K562 (cell line): ENCODE measurements at regions not wholly inside any gene's neighbourhood (a gene's known extent, or its start where the extent isn't known, plus 50 kb on each side); places are given as distances from the start of the nearest gene placed in this dataset.

Experiments used
- ATAC-seq: fragments of 200-7000 bp; cut with Tn5 transposase; 3 replicates; pipeline ENCODE4 v1.9.1; 2020; ENCODE audit warnings: moderate library complexity
- BruUV-seq: library from RNA; stranded (reverse); fragments of 400-500 nt; replicated peaks from 2 replicates; lab custom pipeline; 2021; lab: Mats Ljungman, UMichigan
- CTCF ChIA-PET: fragments of 300-600 bp; formaldehyde crosslinking; extraction: SDS; loops from one replicate; lab custom pipeline; 2021; ENCODE audit warnings: low intra/inter-chr PET ratio; lab: Yijun Ruan, JAX
- POLR2A ChIA-PET: fragments of 300-600, 350-650 bp; sonication (Branson Sonifier 250); formaldehyde crosslinking; extraction: SDS; loops from one replicate; lab custom pipeline; 2021; ENCODE audit warnings: antibody characterized with exemption, inconsistent platforms; lab: Yijun Ruan, JAX
- DNase-seq, 4 experiments: peaks; one replicate each; pipeline versions ENCODE4 v3.0.0 to v3.0.0-alpha.2; 2011 to 2018; ENCODE audit warnings: low spot score in 3 of 4, mixed read lengths in 3 of 4; ENCODE audit errors: extremely low read depth in 1 of 4
- FAIRE-seq: peaks from 2 replicates; lab custom pipeline; 2011; peaks lifted over from hg19 to GRCh38; lab: Jason Lieb, UNC
- H2AFZ ChIP-seq: 2 replicates; pipeline ENCODE4 v1.6.0; 2011; ENCODE audit warnings: low read depth, low read length, control low read depth, inconsistent platforms
- H3K27ac ChIP-seq: fragments of 200-600 bp; 3 replicates; pipeline ENCODE4 v1.8.0; 2011; ENCODE audit warnings: low read depth, mild to moderate bottlenecking, control low read depth, inconsistent platforms, low read length, moderate library complexity, mixed read lengths; ENCODE audit errors: extremely low read depth
- H3K27me3 ChIP-seq, 2 experiments: fragments of 300-600 bp in 1 of 2; 2 replicates in 1 of 2; 3 replicates in 1 of 2; pipeline versions ENCODE4 v1.6.0 to v1.8.0; 2011; ENCODE audit warnings: inconsistent platforms in 2 of 2, low read length in 2 of 2, mild to moderate bottlenecking in 1 of 2, mixed read lengths in 1 of 2, moderate library complexity in 1 of 2; ENCODE audit not compliant: control insufficient read depth in 2 of 2, insufficient read depth in 2 of 2
- H3K36me3 ChIP-seq: fragments of 300-600 bp; 3 replicates; pipeline ENCODE4 v1.8.0; 2011; ENCODE audit warnings: mild to moderate bottlenecking, low read length, inconsistent platforms; ENCODE audit not compliant: control insufficient read depth, insufficient read depth
- H3K4me1 ChIP-seq, 2 experiments: fragments of 200-600 bp in 1 of 2; replicated peaks in 1 of 2; 2 replicates in 1 of 2; 3 replicates in 1 of 2; pipeline versions ENCODE4 v1.5.1 to v1.8.0; 2011; ENCODE audit warnings: inconsistent platforms in 2 of 2, low read length in 2 of 2, mild to moderate bottlenecking in 1 of 2, mixed read lengths in 1 of 2, moderate library complexity in 1 of 2; ENCODE audit not compliant: control insufficient read depth in 2 of 2, insufficient read depth in 2 of 2
- H3K4me2 ChIP-seq: 2 replicates; pipeline ENCODE4 v1.6.1; 2011; ENCODE audit warnings: low read length, control low read depth, inconsistent platforms, mixed read lengths; ENCODE audit not compliant: insufficient read depth
- H3K4me3 ChIP-seq: fragments of 200-600 bp; sonication (generic), shearing (Covaris generic); 2 replicates; pipeline ENCODE4 v1.5.1; 2016; ENCODE audit warnings: control low read depth, inconsistent platforms
- H3K79me2 ChIP-seq: fragments of 200-600 bp; 3 replicates; pipeline ENCODE4 v1.8.0; 2011; ENCODE audit warnings: low read length, inconsistent platforms; ENCODE audit not compliant: control insufficient read depth, insufficient read depth
- H3K9ac ChIP-seq, 2 experiments: 2 replicates each; pipeline versions ENCODE4 v1.6.0 to v1.6.1; 2011; ENCODE audit warnings: low read depth in 2 of 2, low read length in 2 of 2, control low read depth in 1 of 2, inconsistent platforms in 1 of 2, mild to moderate bottlenecking in 1 of 2, mixed read lengths in 1 of 2; ENCODE audit not compliant: insufficient read depth in 1 of 2
- H3K9me1 ChIP-seq: one replicate; pipeline ENCODE4 v1.6.0; 2011; ENCODE audit warnings: inconsistent platforms, mild to moderate bottlenecking, low read length, moderate library complexity; ENCODE audit not compliant: control insufficient read depth, insufficient read depth
- H3K9me3 ChIP-seq: replicated peaks from 2 replicates; pipeline ENCODE4 v1.5.1; 2011; ENCODE audit warnings: low read depth, low read length, inconsistent platforms; ENCODE audit not compliant: control insufficient read depth, insufficient read depth
- H4K20me1 ChIP-seq: replicated peaks from 2 replicates; pipeline ENCODE4 v1.6.1; 2011; ENCODE audit warnings: low read length, inconsistent platforms, mixed read lengths; ENCODE audit not compliant: control insufficient read depth, insufficient read depth
- ASH1L ChIP-seq: fragments of 450-650 bp; IDR thresholded peaks from 2 replicates; pipeline ENCODE4 v1.6.1; 2018; ENCODE audit warnings: borderline replicate concordance, mild to moderate bottlenecking, low read depth; ENCODE audit not compliant: partially characterized antibody
- CCNT2 ChIP-seq: IDR thresholded peaks from 2 replicates; pipeline ENCODE4 v1.6.1; 2011; ENCODE audit warnings: borderline replicate concordance, low read depth, mild to moderate bottlenecking, moderate library complexity, mixed read lengths, low read length; ENCODE audit not compliant: insufficient read length; ENCODE audit errors: extremely low read depth
- MAFG ChIP-seq: fragments of 450-650 bp; conservative IDR thresholded peaks from 2 replicates; pipeline ENCODE4 v1.6.1; 2016; ENCODE audit warnings: missing genetic modification characterization, missing compliant biosample characterization
- MEIS2 ChIP-seq: fragments of 450-650 bp; IDR thresholded peaks from 2 replicates; pipeline ENCODE4 v1.6.1; 2014; ENCODE audit warnings: mild to moderate bottlenecking; ENCODE audit not compliant: partially characterized antibody
- NELFE ChIP-seq: IDR thresholded peaks from 2 replicates; pipeline ENCODE4 v1.6.1; 2011; ENCODE audit warnings: mild to moderate bottlenecking; ENCODE audit not compliant: insufficient read depth, insufficient read length
- NR2C2 ChIP-seq, 2 experiments: fragments of 200-800 bp in 1 of 2; sonication (Bioruptor generic) in 1 of 2; sonication (generic) in 1 of 2; formaldehyde crosslinking in 1 of 2; IDR thresholded peaks; 2 replicates each; pipeline versions ENCODE4 v1.6.1 to v1.8.0; 2016 to 2022; ENCODE audit warnings: mild to moderate bottlenecking in 1 of 2, missing compliant biosample characterization in 1 of 2, missing genetic modification characterization in 1 of 2, missing genetic modification reagents in 1 of 2
- SETDB1 ChIP-seq: IDR thresholded peaks from one replicate; pipeline ENCODE4 v1.6.1; 2012; ENCODE audit warnings: low read length, control low read depth, inconsistent platforms
- ZC3H8 ChIP-seq: fragments of 450-650 bp; IDR thresholded peaks from 2 replicates; pipeline ENCODE4 v1.6.1; 2017
- ZNF175 ChIP-seq: fragments of 200-800 bp; sonication (Bioruptor generic); IDR thresholded peaks from 2 replicates; pipeline ENCODE4 v1.6.1; 2016; ENCODE audit warnings: low read depth, mild to moderate bottlenecking, missing genetic modification characterization, missing compliant biosample characterization
- ZNF583 ChIP-seq: fragments of 250-450 bp; sonication (Bioruptor Pico); IDR thresholded peaks from 2 replicates; pipeline ENCODE4 v1.4.0; 2020
- WGBS: fragments of 100-300 bp; shearing (Covaris generic); methylation state at CpG from one replicate; pipeline ENCODE4 v1.1.6; 2016; ENCODE audit warnings: low coverage, mixed read lengths; ENCODE audit not compliant: insufficient coverage; ENCODE audit errors: missing lambda C conversion rate; 5-methylcytosine and 5-hydroxymethylcytosine counted together
- in situ Hi-C: fragments of 300-500 bp; cut with MboI; formaldehyde crosslinking; loops from 4 replicates; pipeline ENCODE4 v1.15.0; 2018; ENCODE audit warnings: inconsistent platforms, mixed read lengths
- intact Hi-C: fragments of 100-400 bp; cut with micrococcal nuclease; formaldehyde crosslinking; loops from 2 replicates; pipeline ENCODE4 v1.14.2; 2022
- TF ChIP-seq, protein P1 (sequence below): sonication (generic); formaldehyde crosslinking; IDR thresholded peaks from 2 replicates; pipeline ENCODE4 v1.8.0; 2022; ENCODE audit warnings: missing genetic modification reagents, mild to moderate bottlenecking, borderline replicate concordance
- TF ChIP-seq, protein P2 (sequence below): fragments of 450-650 bp; formaldehyde crosslinking; IDR thresholded peaks from 2 replicates; pipeline ENCODE4 v1.4.0; 2022; ENCODE audit warnings: missing genetic modification characterization
- TF ChIP-seq, protein P3 (sequence below): fragments of 450-650 bp; IDR thresholded peaks from 2 replicates; pipeline ENCODE4 v1.6.1; 2016; ENCODE audit warnings: borderline replicate concordance

DNA sequence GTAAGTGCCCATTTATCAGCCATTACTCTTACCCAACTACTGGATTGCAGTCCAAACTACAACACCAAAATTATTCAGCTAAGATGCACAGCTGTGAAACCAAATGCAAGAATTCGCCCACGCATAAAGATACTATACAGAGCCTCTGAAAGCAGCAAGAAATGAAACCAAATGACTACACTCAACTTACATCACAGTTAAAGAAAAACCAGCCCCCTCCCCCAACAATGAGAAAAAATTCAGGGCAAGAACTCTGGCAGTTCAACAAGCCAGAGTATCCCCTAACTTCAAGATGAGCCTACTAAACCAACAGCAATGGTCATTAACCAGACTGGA, 209.1 kb upstream of the VWC2 start:
- no peak overlapping the region for H3K27ac ChIP-seq
- no TSS peak for BruUV-seq
- H2AFZ ChIP-seq = no peak overlapping the region
- H3K9me3 ChIP-seq = no peaks in the 10 kb centered on the region
- no peak overlapping the region for H3K4me3 ChIP-seq
- H3K36me3 ChIP-seq = no peaks in the 10 kb centered on the region
- H3K79me2 ChIP-seq = no peaks in the 10 kb centered on the region
- intact Hi-C loops = no loop called here
- no peaks in the 10 kb centered on the region for H3K4me1 ChIP-seq
- no peaks in the 10 kb centered on the region for H3K27me3 ChIP-seq
- ChIA-PET CTCF (no interaction called here), POLR2A (no interaction called here)
- no peaks in the 10 kb centered on the region for H3K9me1 ChIP-seq
- no peak for ATAC-seq
- 0% methylated on average over 2 of the region's 2 CpGs for WGBS
- no peaks in the 10 kb centered on the region for H4K20me1 ChIP-seq
- FAIRE-seq = no peak
- no peak overlapping the region for H3K9ac ChIP-seq
- in situ Hi-C loops = no loop called here
- no peak overlapping the region for H3K4me2 ChIP-seq
- no peak for TF ChIP-seq SETDB1
- no peak for DNase-seq

DNA sequence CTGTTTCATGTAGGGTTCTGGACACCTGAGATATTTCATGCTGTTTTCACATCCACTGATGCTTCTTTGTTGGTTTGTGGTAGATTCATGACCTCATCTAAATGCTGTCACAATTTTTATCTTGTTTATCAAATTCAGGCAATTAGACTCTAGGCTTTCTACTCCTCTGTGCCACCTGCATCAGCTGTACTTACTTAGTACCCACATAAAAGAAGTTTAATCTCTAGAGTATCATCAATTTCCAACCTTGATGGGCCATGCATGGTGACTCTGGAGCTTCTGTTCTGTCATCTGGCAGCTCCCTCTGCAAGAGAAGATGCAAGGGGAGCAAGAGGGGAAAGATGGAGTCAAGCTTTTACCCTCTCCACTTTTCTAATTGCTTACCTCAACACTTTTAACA, 195.9 kb upstream of the VWC2 start:
- POLR2A ChIA-PET = no interaction called here
- CTCF ChIA-PET = no interaction called here
- TF ChIP-seq, protein P1, sequence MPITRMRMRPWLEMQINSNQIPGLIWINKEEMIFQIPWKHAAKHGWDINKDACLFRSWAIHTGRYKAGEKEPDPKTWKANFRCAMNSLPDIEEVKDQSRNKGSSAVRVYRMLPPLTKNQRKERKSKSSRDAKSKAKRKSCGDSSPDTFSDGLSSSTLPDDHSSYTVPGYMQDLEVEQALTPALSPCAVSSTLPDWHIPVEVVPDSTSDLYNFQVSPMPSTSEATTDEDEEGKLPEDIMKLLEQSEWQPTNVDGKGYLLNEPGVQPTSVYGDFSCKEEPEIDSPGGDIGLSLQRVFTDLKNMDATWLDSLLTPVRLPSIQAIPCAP = no peak
- no peak for TF ChIP-seq ZNF583
- TF ChIP-seq, protein P2, sequence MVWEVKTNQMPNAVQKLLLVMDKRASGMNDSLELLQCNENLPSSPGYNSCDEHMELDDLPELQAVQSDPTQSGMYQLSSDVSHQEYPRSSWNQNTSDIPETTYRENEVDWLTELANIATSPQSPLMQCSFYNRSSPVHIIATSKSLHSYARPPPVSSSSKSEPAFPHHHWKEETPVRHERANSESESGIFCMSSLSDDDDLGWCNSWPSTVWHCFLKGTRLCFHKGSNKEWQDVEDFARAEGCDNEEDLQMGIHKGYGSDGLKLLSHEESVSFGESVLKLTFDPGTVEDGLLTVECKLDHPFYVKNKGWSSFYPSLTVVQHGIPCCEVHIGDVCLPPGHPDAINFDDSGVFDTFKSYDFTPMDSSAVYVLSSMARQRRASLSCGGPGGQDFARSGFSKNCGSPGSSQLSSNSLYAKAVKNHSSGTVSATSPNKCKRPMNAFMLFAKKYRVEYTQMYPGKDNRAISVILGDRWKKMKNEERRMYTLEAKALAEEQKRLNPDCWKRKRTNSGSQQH (CRISPR knock-in tag) = no peak
- TF ChIP-seq MEIS2 = no peak
- TF ChIP-seq SETDB1 = no peak
- no peak for TF ChIP-seq NELFE
- TF ChIP-seq CCNT2 = no peak
- no peak for TF ChIP-seq NR2C2 (CRISPR knock-in tag; IDR thresholded peaks at IDR 0.05)
- no peak for TF ChIP-seq NR2C2 (tag; IDR thresholded peaks at IDR 0.05)
- TF ChIP-seq ASH1L = no peak
- no peak for TF ChIP-seq MAFG (tag)
- TF ChIP-seq ZNF175 (CRISPR knock-in tag) = no peak
- TF ChIP-seq, protein P3, sequence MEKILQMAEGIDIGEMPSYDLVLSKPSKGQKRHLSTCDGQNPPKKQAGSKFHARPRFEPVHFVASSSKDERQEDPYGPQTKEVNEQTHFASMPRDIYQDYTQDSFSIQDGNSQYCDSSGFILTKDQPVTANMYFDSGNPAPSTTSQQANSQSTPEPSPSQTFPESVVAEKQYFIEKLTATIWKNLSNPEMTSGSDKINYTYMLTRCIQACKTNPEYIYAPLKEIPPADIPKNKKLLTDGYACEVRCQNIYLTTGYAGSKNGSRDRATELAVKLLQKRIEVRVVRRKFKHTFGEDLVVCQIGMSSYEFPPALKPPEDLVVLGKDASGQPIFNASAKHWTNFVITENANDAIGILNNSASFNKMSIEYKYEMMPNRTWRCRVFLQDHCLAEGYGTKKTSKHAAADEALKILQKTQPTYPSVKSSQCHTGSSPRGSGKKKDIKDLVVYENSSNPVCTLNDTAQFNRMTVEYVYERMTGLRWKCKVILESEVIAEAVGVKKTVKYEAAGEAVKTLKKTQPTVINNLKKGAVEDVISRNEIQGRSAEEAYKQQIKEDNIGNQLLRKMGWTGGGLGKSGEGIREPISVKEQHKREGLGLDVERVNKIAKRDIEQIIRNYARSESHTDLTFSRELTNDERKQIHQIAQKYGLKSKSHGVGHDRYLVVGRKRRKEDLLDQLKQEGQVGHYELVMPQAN = no peak
- no peak for TF ChIP-seq ZC3H8

More for the DNA sequence above, 195.9 kb upstream of the VWC2 start:
- no peaks in the 10 kb centered on the region for H3K4me1 ChIP-seq
- FAIRE-seq (no peak), ATAC-seq (no peak), DNase-seq (no peak)
- H3K79me2 ChIP-seq = no peaks in the 10 kb centered on the region
- BruUV-seq = no TSS peak
- intact Hi-C loops = no loop called here
- no peak overlapping the region for H3K4me3 ChIP-seq
- H4K20me1 ChIP-seq = no peaks in the 10 kb centered on the region
- no peak overlapping the region for H3K27ac ChIP-seq
- no peak overlapping the region for H2AFZ ChIP-seq
- H3K27me3 ChIP-seq = no peaks in the 10 kb centered on the region
- H3K36me3 ChIP-seq = no peaks in the 10 kb centered on the region
- in situ Hi-C loops = no loop called here
- H3K9ac ChIP-seq = no peak overlapping the region
- H3K9me3 ChIP-seq = no peaks in the 10 kb centered on the region; the same call in 1 of the 2 replicates
- no peak overlapping the region for H3K4me2 ChIP-seq
- no peaks in the 10 kb centered on the region for H3K9me1 ChIP-seq
